HepG2 (cell line): ENCODE measurements at regions not wholly inside any gene's neighbourhood (a gene's known extent, or its start where the extent isn't known, plus 50 kb on each side); places are given as distances from the start of the nearest gene placed in this dataset.

Experiments used
- ATAC-seq: fragments of 200-7000 bp; cut with Tn5 transposase; 3 replicates; pipeline ENCODE4 v1.9.1; 2020; ENCODE audit warnings: mild to moderate bottlenecking, moderate library complexity
- BruUV-seq: library from RNA; stranded (reverse); fragments of 400-500 nt; replicated peaks from 2 replicates; lab custom pipeline; 2021; lab: Mats Ljungman, UMichigan
- CTCF ChIA-PET: fragments of 300-600 bp; formaldehyde crosslinking; extraction: SDS; loops from one replicate; lab custom pipeline; 2021; ENCODE audit warnings: low total read pairs, inconsistent platforms, low intra/inter-chr PET ratio; lab: Yijun Ruan, JAX
- POLR2A ChIA-PET: fragments of 350-600 bp; sonication (Branson Sonifier 250); formaldehyde crosslinking; loops from one replicate; lab custom pipeline; 2020; ENCODE audit warnings: antibody characterized with exemption, inconsistent platforms; lab: Yijun Ruan, JAX
- DNase-seq: peaks from one replicate; pipeline ENCODE4 v3.0.0-alpha.2; 2015; ENCODE audit warnings: low spot score
- FAIRE-seq: peaks from 3 replicates; lab custom pipeline; 2011; peaks lifted over from hg19 to GRCh38; lab: Jason Lieb, UNC
- H2AFZ ChIP-seq: one replicate; pipeline ENCODE4 v1.6.1; 2011; ENCODE audit warnings: low read length, inconsistent platforms
- H3K27ac ChIP-seq: fragments of 300-600 bp; 3 replicates; pipeline ENCODE4 v1.8.0; 2011; ENCODE audit warnings: mixed run types, mild to moderate bottlenecking, mixed read lengths, low read length, inconsistent platforms; ENCODE audit not compliant: insufficient read depth; ENCODE audit errors: extremely low read length
- H3K27me3 ChIP-seq, 2 experiments: fragments of 200-600 bp in 1 of 2; 2 replicates in 1 of 2; 3 replicates in 1 of 2; pipeline versions ENCODE4 v1.6.0 to v1.8.0; 2011; ENCODE audit warnings: low read length in 2 of 2, mild to moderate bottlenecking in 2 of 2, moderate library complexity in 2 of 2, inconsistent platforms in 1 of 2; ENCODE audit not compliant: insufficient read depth in 2 of 2, control insufficient read depth in 1 of 2
- H3K36me3 ChIP-seq, 2 experiments: fragments of 200-600 bp in 1 of 2; replicated peaks in 1 of 2; 2 replicates in 1 of 2; 3 replicates in 1 of 2; pipeline versions ENCODE4 v1.5.1 to v1.8.0; 2011; ENCODE audit warnings: low read length in 2 of 2, inconsistent platforms in 1 of 2; ENCODE audit not compliant: insufficient read depth in 2 of 2, control insufficient read depth in 1 of 2
- H3K4me1 ChIP-seq: 2 replicates; pipeline ENCODE4 v1.5.1; 2012; ENCODE audit warnings: low read length, inconsistent platforms; ENCODE audit not compliant: insufficient read depth
- H3K4me2 ChIP-seq: 2 replicates; pipeline ENCODE4 v1.6.0; 2011; ENCODE audit warnings: low read depth, low read length, inconsistent platforms
- H3K4me3 ChIP-seq, 3 experiments: fragments of 200-600 bp in 1 of 3; sonication (generic), shearing (Covaris generic) in 1 of 3; replicated peaks in 1 of 3; 2 replicates each; pipeline ENCODE4 v1.5.1; 2011 to 2016; ENCODE audit warnings: low read length in 3 of 3, inconsistent platforms in 2 of 3, low read depth in 2 of 3, mild to moderate bottlenecking in 2 of 3, control low read depth in 1 of 3, mixed read lengths in 1 of 3; ENCODE audit not compliant: insufficient read depth in 1 of 3
- H3K79me2 ChIP-seq: one replicate; pipeline ENCODE4 v1.6.1; 2011; ENCODE audit warnings: low read length, inconsistent platforms; ENCODE audit not compliant: insufficient read depth
- H3K9ac ChIP-seq: 2 replicates; pipeline ENCODE4 v1.6.0; 2011; ENCODE audit warnings: mild to moderate bottlenecking, low read depth, low read length, inconsistent platforms; ENCODE audit not compliant: insufficient read depth
- H3K9me3 ChIP-seq: 2 replicates; pipeline ENCODE4 v1.5.1; 2012; ENCODE audit warnings: mild to moderate bottlenecking, low read length
- H4K20me1 ChIP-seq: 2 replicates; pipeline ENCODE4 v1.6.0; 2011; ENCODE audit warnings: inconsistent platforms, mild to moderate bottlenecking, low read length, moderate library complexity; ENCODE audit not compliant: insufficient read depth
- ATM ChIP-seq: fragments of 450-650 bp; IDR thresholded peaks from 2 replicates; pipeline ENCODE4 v1.7.1; 2017; ENCODE audit warnings: mild to moderate bottlenecking, borderline replicate concordance
- CBX2 ChIP-seq, 2 experiments: fragments of 200-600 bp in 1 of 2; sonication (generic); formaldehyde crosslinking in 1 of 2; IDR thresholded peaks; 2 replicates each; pipeline versions ENCODE4 v1.7.0 to v1.8.1; 2018 to 2022; ENCODE audit warnings: low read depth in 2 of 2, low read length in 1 of 2, mild to moderate bottlenecking in 1 of 2, missing genetic modification reagents in 1 of 2
- CCDC6 ChIP-seq: sonication (generic); formaldehyde crosslinking; IDR thresholded peaks from 2 replicates; pipeline ENCODE4 v1.8.1; 2022; ENCODE audit warnings: mild to moderate bottlenecking, missing genetic modification reagents, moderate library complexity
- CHCHD3 ChIP-seq: sonication (generic); formaldehyde crosslinking; IDR thresholded peaks from 2 replicates; pipeline ENCODE4 v1.8.0; 2022; ENCODE audit warnings: mild to moderate bottlenecking, missing genetic modification reagents, moderate library complexity
- SIN3B ChIP-seq: fragments of 150-350 bp; IDR thresholded peaks from 2 replicates; pipeline ENCODE4 v1.6.1; 2014; ENCODE audit warnings: low read length
- ZKSCAN1 ChIP-seq: fragments of 150-350 bp; IDR thresholded peaks from 2 replicates; pipeline ENCODE4 v1.6.1; 2014; ENCODE audit warnings: low read length
- ZNF607 ChIP-seq: sonication (generic); formaldehyde crosslinking; IDR thresholded peaks from 2 replicates; pipeline ENCODE4 v1.5.1; 2020; ENCODE audit warnings: missing genetic modification reagents, mild to moderate bottlenecking, borderline replicate concordance
- ZNF782 ChIP-seq: sonication (generic); formaldehyde crosslinking; IDR thresholded peaks from 2 replicates; pipeline ENCODE4 v1.4.0; 2020; ENCODE audit warnings: missing genetic modification reagents, mild to moderate bottlenecking, borderline replicate concordance
- WGBS: methylation state at CpG from one replicate; pipeline ENCODE4 v1.1.6; 2017; ENCODE audit warnings: low lambda C conversion rate; 5-methylcytosine and 5-hydroxymethylcytosine counted together
- in situ Hi-C: cut with HindIII; loops from 2 replicates; pipeline ENCODE4 v1.10.0; 2017; ENCODE audit warnings: low pct_unique_long_range_greater_than_20kb; ENCODE audit not compliant: extremely low pct_ligation_motif_present
- intact Hi-C: fragments of 100-400 bp; cut with micrococcal nuclease; formaldehyde crosslinking; loops from one replicate; pipeline ENCODE4 v1.10.0; 2022; ENCODE audit not compliant: unreplicated experiment
- TF ChIP-seq, protein P1 (sequence below): sonication (generic); formaldehyde crosslinking; IDR thresholded peaks from 2 replicates; pipeline ENCODE4 v1.5.1; 2020; ENCODE audit warnings: missing genetic modification reagents, mild to moderate bottlenecking, borderline replicate concordance
- TF ChIP-seq, protein P2 (sequence below): sonication (generic); formaldehyde crosslinking; IDR thresholded peaks from 2 replicates; pipeline ENCODE4 v1.5.1; 2020; ENCODE audit warnings: mild to moderate bottlenecking, missing genetic modification reagents, borderline replicate concordance
- TF ChIP-seq, protein P3 (sequence below): sonication (generic); formaldehyde crosslinking; IDR thresholded peaks from 2 replicates; pipeline ENCODE4 v1.4.0; 2020; ENCODE audit warnings: missing genetic modification reagents
- TF ChIP-seq, protein P4 (sequence below): IDR thresholded peaks from 2 replicates; pipeline ENCODE4 v1.6.1; 2016; ENCODE audit warnings: missing biosample characterization, missing genetic modification reagents, low read depth

DNA sequence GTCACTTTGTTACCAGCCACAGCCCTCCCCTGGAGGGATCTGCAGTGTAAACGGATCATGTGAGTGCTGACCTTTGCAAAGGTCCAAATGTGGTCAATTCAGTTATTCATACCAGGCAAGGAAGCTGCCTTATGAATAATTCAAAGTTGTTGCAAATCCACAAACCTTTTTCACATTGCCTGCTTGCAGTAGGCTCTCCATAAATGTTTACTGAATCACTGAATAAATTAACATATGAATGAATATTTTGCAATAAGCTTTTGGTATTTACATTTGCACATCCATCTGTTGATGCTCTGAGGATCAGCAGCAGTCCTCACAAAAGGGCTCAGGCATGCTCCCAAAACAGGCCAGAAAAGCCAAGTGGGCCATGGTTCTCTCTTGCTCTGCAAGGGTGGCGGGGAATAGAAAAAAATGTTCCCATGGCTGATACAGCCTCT is 156.8 kb downstream of the VAPA start (continued):
- TF ChIP-seq, protein P1, sequence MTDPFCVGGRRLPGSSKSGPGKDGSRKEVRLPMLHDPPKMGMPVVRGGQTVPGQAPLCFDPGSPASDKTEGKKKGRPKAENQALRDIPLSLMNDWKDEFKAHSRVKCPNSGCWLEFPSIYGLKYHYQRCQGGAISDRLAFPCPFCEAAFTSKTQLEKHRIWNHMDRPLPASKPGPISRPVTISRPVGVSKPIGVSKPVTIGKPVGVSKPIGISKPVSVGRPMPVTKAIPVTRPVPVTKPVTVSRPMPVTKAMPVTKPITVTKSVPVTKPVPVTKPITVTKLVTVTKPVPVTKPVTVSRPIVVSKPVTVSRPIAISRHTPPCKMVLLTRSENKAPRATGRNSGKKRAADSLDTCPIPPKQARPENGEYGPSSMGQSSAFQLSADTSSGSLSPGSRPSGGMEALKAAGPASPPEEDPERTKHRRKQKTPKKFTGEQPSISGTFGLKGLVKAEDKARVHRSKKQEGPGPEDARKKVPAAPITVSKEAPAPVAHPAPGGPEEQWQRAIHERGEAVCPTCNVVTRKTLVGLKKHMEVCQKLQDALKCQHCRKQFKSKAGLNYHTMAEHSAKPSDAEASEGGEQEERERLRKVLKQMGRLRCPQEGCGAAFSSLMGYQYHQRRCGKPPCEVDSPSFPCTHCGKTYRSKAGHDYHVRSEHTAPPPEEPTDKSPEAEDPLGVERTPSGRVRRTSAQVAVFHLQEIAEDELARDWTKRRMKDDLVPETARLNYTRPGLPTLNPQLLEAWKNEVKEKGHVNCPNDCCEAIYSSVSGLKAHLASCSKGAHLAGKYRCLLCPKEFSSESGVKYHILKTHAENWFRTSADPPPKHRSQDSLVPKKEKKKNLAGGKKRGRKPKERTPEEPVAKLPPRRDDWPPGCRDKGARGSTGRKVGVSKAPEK (CRISPR knock-in tag), result no peak
- no peak for TF ChIP-seq ZNF607 (CRISPR knock-in tag)
- TF ChIP-seq, protein P2, sequence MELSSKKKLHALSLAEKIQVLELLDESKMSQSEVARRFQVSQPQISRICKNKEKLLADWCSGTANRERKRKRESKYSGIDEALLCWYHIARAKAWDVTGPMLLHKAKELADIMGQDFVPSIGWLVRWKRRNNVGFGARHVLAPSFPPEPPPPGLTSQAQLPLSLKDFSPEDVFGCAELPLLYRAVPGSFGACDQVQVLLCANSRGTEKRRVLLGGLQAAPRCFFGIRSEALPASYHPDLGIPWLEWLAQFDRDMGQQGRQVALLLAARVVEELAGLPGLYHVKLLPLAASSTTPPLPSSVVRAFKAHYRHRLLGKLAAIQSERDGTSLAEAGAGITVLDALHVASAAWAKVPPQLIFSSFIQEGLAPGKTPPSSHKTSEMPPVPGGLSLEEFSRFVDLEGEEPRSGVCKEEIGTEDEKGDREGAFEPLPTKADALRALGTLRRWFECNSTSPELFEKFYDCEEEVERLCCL, result no peak
- TF ChIP-seq, protein P3, sequence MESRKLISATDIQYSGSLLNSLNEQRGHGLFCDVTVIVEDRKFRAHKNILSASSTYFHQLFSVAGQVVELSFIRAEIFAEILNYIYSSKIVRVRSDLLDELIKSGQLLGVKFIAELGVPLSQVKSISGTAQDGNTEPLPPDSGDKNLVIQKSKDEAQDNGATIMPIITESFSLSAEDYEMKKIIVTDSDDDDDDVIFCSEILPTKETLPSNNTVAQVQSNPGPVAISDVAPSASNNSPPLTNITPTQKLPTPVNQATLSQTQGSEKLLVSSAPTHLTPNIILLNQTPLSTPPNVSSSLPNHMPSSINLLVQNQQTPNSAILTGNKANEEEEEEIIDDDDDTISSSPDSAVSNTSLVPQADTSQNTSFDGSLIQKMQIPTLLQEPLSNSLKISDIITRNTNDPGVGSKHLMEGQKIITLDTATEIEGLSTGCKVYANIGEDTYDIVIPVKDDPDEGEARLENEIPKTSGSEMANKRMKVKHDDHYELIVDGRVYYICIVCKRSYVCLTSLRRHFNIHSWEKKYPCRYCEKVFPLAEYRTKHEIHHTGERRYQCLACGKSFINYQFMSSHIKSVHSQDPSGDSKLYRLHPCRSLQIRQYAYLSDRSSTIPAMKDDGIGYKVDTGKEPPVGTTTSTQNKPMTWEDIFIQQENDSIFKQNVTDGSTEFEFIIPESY (CRISPR knock-in tag), result no peak
- TF ChIP-seq, all 625 proteins: peak for 0

DNA sequence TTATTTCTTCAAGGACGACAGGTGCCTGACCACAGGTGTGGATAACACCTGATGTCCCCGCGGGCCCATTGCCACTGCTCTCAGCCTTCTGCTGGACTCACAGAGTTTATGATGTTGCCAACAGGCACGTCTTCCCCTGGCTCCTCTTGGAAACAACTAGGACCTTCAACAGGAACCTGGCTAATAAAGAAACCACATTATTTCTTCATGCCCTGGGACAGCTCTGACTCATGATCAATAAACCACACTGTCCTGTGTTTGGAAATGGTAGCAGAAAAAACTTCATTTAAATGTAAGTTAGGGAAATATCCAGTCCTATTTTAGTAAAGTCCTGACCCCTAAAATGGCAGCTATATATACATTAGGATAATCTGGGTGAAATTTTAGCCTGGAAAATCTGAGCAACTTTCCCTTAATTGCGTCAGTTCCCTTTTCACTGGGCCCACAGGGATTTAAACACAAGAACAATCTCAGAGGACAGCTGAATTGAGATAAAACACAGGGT is 158.9 kb downstream of the VAPA start:
- no peak for ATAC-seq
- ChIA-PET CTCF (no interaction called here), POLR2A (no interaction called here)
- no peak overlapping the region for H2AFZ ChIP-seq
- H3K4me3 ChIP-seq, result no peak overlapping the region
- BruUV-seq, result no TSS peak
- H3K79me2 ChIP-seq, result no peaks in the 10 kb centered on the region
- H3K27ac ChIP-seq, result no peak overlapping the region
- H4K20me1 ChIP-seq, result no peaks in the 10 kb centered on the region
- no peak overlapping the region for H3K4me2 ChIP-seq
- no peaks in the 10 kb centered on the region for H3K36me3 ChIP-seq
- FAIRE-seq, result no peak
- no peaks in the 10 kb centered on the region for H3K9me3 ChIP-seq
- intact Hi-C loops, result no loop called here
- DNase-seq, result no peak
- no peaks in the 10 kb centered on the region; the same call in 1 of the 2 replicates for H3K4me1 ChIP-seq
- in situ Hi-C loops, result no loop called here
- 14% methylated on average over 3 of the region's 5 CpGs for WGBS
- no peak overlapping the region for H3K9ac ChIP-seq
- peaks cover 0 to 3% of the 10 kb centered on the region in 2 experiments; a peak in 1 of 5 replicates for H3K27me3 ChIP-seq
- no peak for TF ChIP-seq CCDC6 (CRISPR knock-in tag)
- TF ChIP-seq ATM, result no peak
- TF ChIP-seq, protein P4, sequence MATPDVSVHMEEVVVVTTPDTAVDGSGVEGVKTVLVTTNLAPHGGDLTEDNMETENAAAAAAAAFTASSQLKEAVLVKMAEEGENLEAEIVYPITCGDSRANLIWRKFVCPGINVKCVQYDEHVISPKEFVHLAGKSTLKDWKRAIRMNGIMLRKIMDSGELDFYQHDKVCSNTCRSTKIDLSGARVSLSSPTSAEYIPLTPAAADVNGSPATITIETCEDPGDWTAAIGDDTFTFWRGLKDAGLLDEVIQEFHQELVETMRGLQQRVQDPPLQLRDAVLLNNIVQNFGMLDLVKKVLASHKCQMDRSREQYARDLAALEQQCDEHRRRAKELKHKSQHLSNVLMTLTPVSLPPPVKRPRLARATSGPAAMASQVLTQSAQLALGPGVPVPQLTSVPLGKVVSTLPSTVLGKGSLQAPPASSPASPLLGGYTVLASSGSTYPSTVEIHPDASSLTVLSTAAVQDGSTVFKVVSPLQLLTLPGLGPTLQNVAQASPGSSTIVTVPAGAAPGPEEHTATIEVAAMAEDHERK, result no peak
- TF ChIP-seq ZKSCAN1, result no peak
- TF ChIP-seq ZNF782, result no peak
- no peak for TF ChIP-seq CHCHD3
- no peak for TF ChIP-seq SIN3B
- TF ChIP-seq CBX2 (IDR thresholded peaks at IDR 0.05; ENCODE audit: low read depth, low read length), result no peak
- TF ChIP-seq CBX2 (CRISPR knock-in tag; IDR thresholded peaks at IDR 0.05; ENCODE audit: low read depth), result no peak
